Tibial nerve (tissue), 4 donors: ENCODE measurements at regions not wholly inside any gene's neighbourhood (a gene's known extent, or its start where the extent isn't known, plus 50 kb on each side); places are given as distances from the start of the nearest gene placed in this dataset.

ENCODE experiments used
- DNase-seq, 2 donors: peaks; one replicate each; pipeline ENCODE4 v3.0.0-alpha.2; 2019; ENCODE audit warnings: low spot score in 2 of 2
- H3K27ac ChIP-seq, 4 donors: fragments of 200-600 bp; sonication (generic) in 3 of 4; one replicate each; pipeline ENCODE4 v1.5.1; 2017 to 2019; ENCODE audit warnings: mild to moderate bottlenecking in 1 of 4
- H3K27me3 ChIP-seq, 2 donors: fragments of 200-600 bp; sonication (generic) in 1 of 2; one replicate each; pipeline versions ENCODE4 v1.5.1 to v1.6.0; 2017 to 2019
- H3K36me3 ChIP-seq, 3 donors: fragments of 200-600 bp; sonication (generic); one replicate each; pipeline ENCODE4 v1.5.1; 2018 to 2019
- H3K4me1 ChIP-seq, 4 donors: fragments of 200-600 bp; sonication (generic) in 3 of 4; one replicate each; pipeline ENCODE4 v1.5.1; 2017 to 2019
- H3K4me3 ChIP-seq, 4 donors: fragments of 200-600 bp; sonication (generic) in 3 of 4; one replicate each; pipeline ENCODE4 v1.5.1; 2017 to 2019; ENCODE audit warnings: mild to moderate bottlenecking in 1 of 4, moderate library complexity in 1 of 4
- H3K9me3 ChIP-seq, 4 donors: fragments of 200-600 bp; sonication (generic) in 3 of 4; one replicate each; pipeline ENCODE4 v1.5.1; 2017 to 2019
- CTCF ChIP-seq, 5 experiments: fragments of 200-600 bp in 3 of 5; fragments of 450-650 bp in 2 of 5; sonication (generic) in 3 of 5; IDR thresholded peaks; one replicate each; pipeline ENCODE4 v1.5.1; 2016 to 2019; ENCODE audit warnings: antibody characterized with exemption in 5 of 5, mild to moderate bottlenecking in 3 of 5, moderate library complexity in 2 of 5
- EP300 ChIP-seq, 2 donors: sonication (generic); formaldehyde crosslinking; IDR thresholded peaks; one replicate each; pipeline ENCODE4 v1.6.1; 2017; ENCODE audit warnings: antibody characterized with exemption in 2 of 2, mild to moderate bottlenecking in 1 of 2
- POLR2A ChIP-seq, 2 donors: fragments of 450-650 bp; IDR thresholded peaks; one replicate each; pipeline ENCODE4 v1.6.1; 2017; ENCODE audit warnings: antibody characterized with exemption in 2 of 2, mild to moderate bottlenecking in 2 of 2, moderate library complexity in 2 of 2
- WGBS, 2 donors: methylation state at CpG; one replicate each; pipeline ENCODE4 v1.1.5; 2018; 5-methylcytosine and 5-hydroxymethylcytosine counted together

DNA sequence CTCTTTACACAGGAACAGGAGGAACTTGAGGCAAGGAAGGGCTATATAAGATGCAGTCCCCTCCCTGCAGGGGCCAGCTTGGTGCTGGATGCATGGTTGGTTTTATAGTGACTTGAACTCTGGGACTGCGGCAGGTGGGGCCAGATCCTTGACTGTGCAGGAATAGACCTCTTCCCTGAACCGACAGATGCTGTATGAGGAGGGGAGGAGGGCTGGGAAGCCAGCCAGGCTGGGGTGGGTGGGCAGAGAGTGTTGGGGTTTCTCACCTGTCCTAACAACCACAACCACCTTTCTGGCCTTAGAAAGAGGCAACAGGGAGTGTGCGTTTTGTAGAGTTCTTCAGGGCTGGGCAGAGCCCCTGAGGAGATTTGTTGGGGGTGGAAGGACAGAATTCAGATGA, 798.1 kb downstream of the KCNJ18 start:
- H3K27me3 ChIP-seq: no peaks in the 10 kb centered on the region
- no peak overlapping the region for H3K27ac ChIP-seq
- no peak for DNase-seq
- no peak for TF ChIP-seq POLR2A (IDR thresholded peaks at IDR 0.05)
- TF ChIP-seq EP300 (IDR thresholded peaks at IDR 0.05): no peak
- TF ChIP-seq CTCF (IDR thresholded peaks at IDR 0.05): no peak
- H3K9me3 ChIP-seq: peaks cover 0 to 25% (median 0%) of the 10 kb centered on the region in 4 donors
- H3K4me3 ChIP-seq: no peak overlapping the region
- H3K4me1 ChIP-seq: no peaks in the 10 kb centered on the region
- 59 to 64% methylated on average over 3 of the region's 3 CpGs for WGBS, 2 donors
- no peaks in the 10 kb centered on the region for H3K36me3 ChIP-seq

DNA sequence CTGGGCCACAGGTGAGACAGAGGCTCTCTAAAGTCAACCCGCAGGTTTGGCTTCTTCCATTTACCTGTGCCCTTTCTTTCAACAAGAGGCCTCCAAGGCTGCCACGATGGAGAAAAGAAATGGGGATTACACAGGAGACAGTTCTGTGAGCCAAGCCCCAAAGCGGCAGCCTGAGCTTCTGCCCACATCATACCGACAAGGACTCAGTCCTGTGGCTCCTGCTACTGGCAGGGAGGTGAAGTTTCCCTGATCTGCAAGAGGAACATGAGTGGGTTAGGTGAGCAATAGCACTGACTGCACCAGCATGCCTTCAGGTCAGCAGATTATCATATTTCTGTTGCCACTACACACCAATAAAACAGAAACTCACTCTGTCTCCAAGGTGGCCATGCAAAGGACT, 800.0 kb downstream of the KCNJ18 start:
- Histone ChIP-seq H3K36me3 (no peaks in the 10 kb centered on the region), H3K27me3 (no peaks in the 10 kb centered on the region), H3K4me3 (no peak overlapping the region), H3K27ac (no peak overlapping the region), H3K9me3 (peaks cover 0 to 21% (median 0%) of the 10 kb centered on the region in 4 donors), H3K4me1 (no peaks in the 10 kb centered on the region)
- no peak for DNase-seq
- 48 to 52% methylated on average over 4 of the region's 4 CpGs for WGBS, 2 donors
- TF ChIP-seq POLR2A (IDR thresholded peaks at IDR 0.05) (no peak), CTCF (IDR thresholded peaks at IDR 0.05) (no peak), EP300 (IDR thresholded peaks at IDR 0.05) (no peak)

DNA sequence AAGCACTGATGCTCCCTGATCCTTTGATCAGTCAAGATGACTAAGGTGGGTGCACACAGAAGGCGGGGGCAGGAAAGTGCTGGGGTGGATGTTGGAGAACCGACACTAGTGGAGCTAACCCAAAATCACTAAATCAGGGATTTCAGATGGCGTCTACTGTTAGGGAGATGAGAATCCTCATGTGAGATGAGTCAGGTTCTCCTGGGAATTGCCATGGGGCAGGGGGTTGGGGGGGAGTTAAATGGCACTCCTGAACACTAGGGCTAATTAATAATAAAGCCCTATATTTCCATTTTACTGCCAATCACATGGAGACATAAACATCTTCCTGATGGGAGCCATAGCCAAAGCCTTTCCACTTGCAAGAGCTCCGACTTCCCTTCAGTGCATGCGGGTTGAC, 804.1 kb downstream of the KCNJ18 start:
- no peaks in the 10 kb centered on the region for H3K36me3 ChIP-seq
- peaks cover 0 to 16% (median 0%) of the 10 kb centered on the region in 4 donors for H3K9me3 ChIP-seq
- H3K4me3 ChIP-seq: no peak overlapping the region
- H3K4me1 ChIP-seq: no peaks in the 10 kb centered on the region
- no peak overlapping the region for H3K27ac ChIP-seq
- no peaks in the 10 kb centered on the region for H3K27me3 ChIP-seq
- DNase-seq: no peak
- WGBS, 2 donors: 76 to 80% methylated on average over 5 of the region's 5 CpGs
- TF ChIP-seq CTCF (IDR thresholded peaks at IDR 0.05) (no peak), EP300 (IDR thresholded peaks at IDR 0.05) (no peak), POLR2A (IDR thresholded peaks at IDR 0.05) (no peak)

DNA sequence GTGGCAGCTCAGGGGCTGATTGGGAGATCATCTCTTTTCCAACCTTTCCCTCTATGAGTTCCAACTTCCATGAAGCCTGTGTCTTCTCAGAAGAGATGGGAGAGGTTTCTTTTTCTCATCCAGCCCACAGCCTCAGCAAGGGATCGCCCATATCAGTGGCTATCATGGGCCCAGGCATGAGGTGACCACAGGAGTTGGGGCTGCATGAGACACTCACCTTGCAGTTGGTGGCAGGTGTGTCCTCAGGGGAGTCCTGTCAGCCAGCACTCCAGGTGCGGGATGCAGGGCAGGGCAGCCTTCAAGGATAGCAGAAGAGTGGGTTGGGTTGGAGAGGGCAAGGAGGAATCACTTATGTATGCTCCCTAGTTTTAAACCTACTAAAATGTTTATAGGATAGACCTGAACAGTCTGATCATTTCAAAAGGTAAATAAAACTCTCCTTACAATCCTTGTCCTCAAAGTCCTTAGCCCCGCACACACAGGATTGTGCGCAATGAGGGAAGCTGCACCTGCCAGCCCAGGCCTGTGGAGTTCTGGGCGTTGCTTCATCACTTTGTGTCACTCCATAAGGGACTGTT, 811.1 kb downstream of the KCNJ18 start:
- Histone ChIP-seq H3K4me3 (no peak overlapping the region), H3K4me1 (no peaks in the 10 kb centered on the region), H3K27me3 (no peaks in the 10 kb centered on the region), H3K36me3 (no peaks in the 10 kb centered on the region), H3K9me3 (peaks cover 0 to 48% (median 0%) of the 10 kb centered on the region in 4 donors), H3K27ac (no peak overlapping the region)
- no peak for TF ChIP-seq EP300 (IDR thresholded peaks at IDR 0.05)
- no peak for TF ChIP-seq CTCF (IDR thresholded peaks at IDR 0.05)
- TF ChIP-seq POLR2A (IDR thresholded peaks at IDR 0.05): no peak
- DNase-seq: no peak
- 66 to 70% methylated on average over 5 of the region's 5 CpGs for WGBS, 2 donors

DNA sequence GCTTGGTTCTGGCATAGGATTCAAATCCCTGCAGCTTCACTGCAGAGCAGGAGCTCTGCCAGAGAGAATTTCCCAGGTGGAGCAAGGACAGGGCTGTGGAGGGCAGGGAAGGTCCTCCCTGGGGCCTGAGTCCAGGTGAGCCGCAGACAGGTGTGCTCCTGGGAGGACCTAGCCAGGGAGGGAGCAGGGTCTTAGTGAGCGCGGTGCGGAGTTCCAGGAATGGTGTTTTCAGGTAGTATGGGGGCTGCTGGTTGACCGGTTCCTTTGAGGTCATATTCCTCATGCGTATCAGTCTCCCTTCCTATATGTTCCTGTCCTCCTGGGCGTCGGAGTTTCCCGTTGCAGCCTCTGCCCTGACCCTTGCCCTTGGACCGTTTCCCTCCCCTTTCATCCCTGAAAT, 813.3 kb downstream of the KCNJ18 start:
- H3K27me3 ChIP-seq: no peaks in the 10 kb centered on the region
- no peaks in the 10 kb centered on the region for H3K4me1 ChIP-seq
- 84 to 91% methylated on average over 10 of the region's 10 CpGs for WGBS, 2 donors
- H3K4me3 ChIP-seq: no peak overlapping the region
- no peak overlapping the region for H3K27ac ChIP-seq
- peaks cover 0 to 48% (median 0%) of the 10 kb centered on the region in 4 donors for H3K9me3 ChIP-seq
- DNase-seq: no peak
- TF ChIP-seq POLR2A (IDR thresholded peaks at IDR 0.05): no peak
- TF ChIP-seq EP300 (IDR thresholded peaks at IDR 0.05): no peak
- TF ChIP-seq CTCF (IDR thresholded peaks at IDR 0.05): no peak
- no peaks in the 10 kb centered on the region for H3K36me3 ChIP-seq
